ENCODE measurements at regions not wholly inside any gene's neighbourhood (a gene's known extent, or its start where the extent isn't known, plus 50 kb on each side); places are given as distances from the start of the nearest gene placed in this dataset.

- no peak for DNase-seq (ENCODE audit: low read depth)
- TF ChIP-seq CTCF (IDR thresholded peaks at IDR 0.05; ENCODE audit: low read depth, low read length, missing control alignments): no peak
- no peak overlapping the region for H3K4me3 ChIP-seq (ENCODE audit: low read depth, low read length)
Measured at GRCh38 chr6:109315341-109316110, 66.7 kb downstream of the CD164 start.

- DNase-seq (ENCODE audit: low read depth): no peak
- no peak overlapping the region for H3K4me3 ChIP-seq (ENCODE audit: low read depth, low read length)
- TF ChIP-seq CTCF (IDR thresholded peaks at IDR 0.05; ENCODE audit: low read depth, low read length, missing control alignments): no peak
Measured at GRCh38 chr6:109314313-109314712, 68.0 kb downstream of the CD164 start.

- no peak overlapping the region for H3K4me3 ChIP-seq (ENCODE audit: low read depth, low read length)
- TF ChIP-seq CTCF (IDR thresholded peaks at IDR 0.05; ENCODE audit: low read depth, low read length, missing control alignments): no peak
- no peak for DNase-seq (ENCODE audit: low read depth)
Measured at GRCh38 chr6:109313139-109313538, 69.1 kb downstream of the CD164 start.

- no peak for TF ChIP-seq CTCF (IDR thresholded peaks at IDR 0.05; ENCODE audit: low read depth, low read length, missing control alignments)
- no peak for DNase-seq (ENCODE audit: low read depth)
Measured at GRCh38 chr6:109311471-109311870, 70.8 kb downstream of the CD164 start.

GRCh38 chr6:109309917-109310316 lies 72.3 kb downstream of the CD164 start:
- no peak for DNase-seq (ENCODE audit: low read depth)
- H3K4me3 ChIP-seq (ENCODE audit: low read depth, low read length): no peak overlapping the region
- no peak for TF ChIP-seq CTCF (IDR thresholded peaks at IDR 0.05; ENCODE audit: low read depth, low read length, missing control alignments)

More at GRCh38 chr6:109311471-109311870, 70.8 kb downstream of the CD164 start:
- no peak overlapping the region for H3K4me3 ChIP-seq (ENCODE audit: low read depth, low read length)

- no peak for TF ChIP-seq CTCF (IDR thresholded peaks at IDR 0.05; ENCODE audit: low read depth, low read length, missing control alignments)
- H3K4me3 ChIP-seq (ENCODE audit: low read depth, low read length): no peak overlapping the region
- DNase-seq (ENCODE audit: low read depth): no peak
Measured at GRCh38 chr6:109308018-109308492, 74.2 kb downstream of the CD164 start.

- no peak for TF ChIP-seq CTCF (IDR thresholded peaks at IDR 0.05; ENCODE audit: low read depth, low read length, missing control alignments)
- DNase-seq (ENCODE audit: low read depth): no peak
- no peak overlapping the region for H3K4me3 ChIP-seq (ENCODE audit: low read depth, low read length)
Measured at GRCh38 chr6:109306733-109307132, 75.5 kb downstream of the CD164 start.

All from GM12864 (cell line).